GM21390 (cell line): ENCODE measurements at regions not wholly inside any gene's neighbourhood (a gene's known extent, or its start where the extent isn't known, plus 50 kb on each side); places are given as distances from the start of the nearest gene placed in this dataset.

Experiments
- ATAC-seq: cut with Tn5 transposase; IDR thresholded peaks from one replicate; pipeline ENCODE4 v1.9.1; 2021; ENCODE audit not compliant: unreplicated experiment

DNA sequence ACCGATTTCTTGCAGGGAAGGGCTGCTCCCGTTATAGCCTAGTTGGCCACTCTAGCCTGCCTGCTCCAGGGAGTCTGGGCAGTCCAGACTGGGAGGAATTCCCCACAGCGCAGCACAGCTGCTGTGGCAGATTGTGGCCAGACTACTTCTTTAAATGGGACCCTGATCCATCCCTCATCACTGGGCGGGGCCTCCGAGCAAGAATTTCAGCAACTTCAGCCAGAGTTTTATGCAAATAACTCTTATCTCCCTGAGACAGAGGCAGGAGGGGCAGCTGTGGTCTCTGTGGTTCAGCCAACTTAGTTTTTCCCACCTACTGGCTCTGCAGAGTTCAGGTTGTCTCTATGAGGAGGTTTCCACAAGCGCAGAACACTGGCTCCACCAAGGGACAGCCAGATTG is 1583.2 kb downstream of the SUCLG1 start:
- ATAC-seq, result no peak

DNA sequence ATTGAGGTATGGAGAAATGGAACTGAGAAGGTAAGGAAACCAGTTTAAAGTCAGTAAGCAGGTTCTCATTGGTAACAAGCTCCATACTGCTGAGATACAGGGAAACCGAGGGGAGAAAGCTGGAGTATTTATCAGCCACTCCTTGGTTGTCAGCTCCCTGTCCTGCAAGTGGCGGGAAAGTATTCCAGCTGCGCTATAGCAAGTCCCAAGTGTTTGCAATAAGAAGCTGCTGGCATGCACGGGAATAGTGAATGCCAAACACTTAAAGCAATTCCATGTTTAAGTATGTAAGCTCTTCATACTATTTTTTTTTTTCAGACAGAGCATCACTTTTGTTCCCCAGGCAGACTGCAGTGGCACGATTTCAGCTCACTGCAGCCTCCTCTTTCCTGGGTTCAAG is 1601.1 kb downstream of the SUCLG1 start:
- no peak for ATAC-seq

DNA sequence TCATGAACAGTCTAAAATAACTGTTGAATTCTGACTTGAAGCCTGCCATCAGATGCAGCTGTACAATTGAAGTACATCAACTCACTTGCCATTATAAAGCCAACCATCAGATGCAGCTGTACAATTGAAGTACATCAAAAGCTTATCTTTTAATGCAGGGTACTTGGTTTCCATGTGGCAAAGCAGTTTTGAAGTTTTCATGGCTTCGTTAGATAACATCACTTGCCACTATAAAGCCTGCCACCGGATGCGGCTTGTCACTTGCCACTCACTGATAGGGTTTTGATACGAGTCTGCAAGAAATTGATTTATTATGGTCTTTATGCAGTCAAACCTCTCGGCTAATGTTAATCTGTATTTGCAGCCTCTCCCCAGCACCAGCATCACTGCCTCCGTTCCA is 1605.8 kb downstream of the SUCLG1 start:
- no peak for ATAC-seq

DNA sequence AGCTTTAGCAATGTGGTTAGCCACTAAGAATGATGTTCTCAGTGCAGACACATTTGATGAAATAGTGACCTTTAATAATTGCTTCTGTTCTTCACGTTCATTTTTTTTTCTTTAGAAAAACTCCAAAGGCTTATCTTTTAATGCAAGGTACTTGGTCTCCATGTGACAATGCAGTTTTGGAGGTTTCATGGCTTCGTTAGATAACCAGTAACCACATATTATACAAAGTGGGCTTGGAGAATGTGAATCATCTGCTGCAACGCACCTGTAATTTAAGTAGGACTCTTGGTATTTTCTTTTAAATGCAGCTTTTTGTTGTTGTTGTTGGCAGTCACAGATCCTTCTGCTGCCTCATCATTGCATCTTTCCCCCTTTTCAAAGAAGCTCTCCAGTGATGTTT is 1606.3 kb downstream of the SUCLG1 start:
- ATAC-seq, result no peak

DNA sequence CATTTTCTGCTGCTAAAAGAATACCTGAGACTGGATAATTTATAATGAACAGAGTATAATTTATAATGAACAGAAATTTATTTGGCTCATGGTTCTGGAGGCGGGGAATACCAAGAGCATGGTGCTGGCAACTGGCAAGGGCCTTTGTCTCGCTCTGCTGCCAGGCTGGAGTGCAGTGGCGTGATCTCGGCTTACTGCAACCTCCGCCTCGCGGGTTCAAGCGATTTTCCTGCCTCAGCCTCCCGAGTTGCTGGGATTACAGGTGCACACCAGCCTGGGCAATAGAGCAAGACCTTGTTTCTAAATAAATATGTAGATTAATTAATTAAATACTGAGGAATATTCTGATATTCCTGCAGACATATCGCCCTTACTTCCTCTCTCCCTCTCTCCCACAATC is 1610.8 kb downstream of the SUCLG1 start:
- no peak for ATAC-seq

DNA sequence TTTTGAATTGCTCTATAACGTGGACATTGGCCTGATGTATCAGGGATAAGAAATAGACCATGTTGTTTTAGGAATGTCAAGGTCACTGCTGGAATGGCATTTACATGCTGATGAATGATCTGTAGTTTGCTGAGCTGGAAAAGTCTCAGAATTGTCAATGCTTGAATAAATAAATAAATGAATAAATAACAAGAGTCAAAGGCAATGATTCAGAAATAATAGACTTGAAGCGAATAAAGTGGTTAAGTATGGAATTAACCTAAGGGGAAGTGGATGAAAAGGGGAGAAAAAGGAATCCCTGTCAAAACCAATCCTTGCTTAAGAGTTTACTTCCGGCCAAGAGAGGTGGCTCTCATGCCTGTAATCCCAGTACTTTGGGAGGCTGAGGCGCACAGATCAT is 1620.0 kb downstream of the SUCLG1 start:
- no peak for ATAC-seq

DNA sequence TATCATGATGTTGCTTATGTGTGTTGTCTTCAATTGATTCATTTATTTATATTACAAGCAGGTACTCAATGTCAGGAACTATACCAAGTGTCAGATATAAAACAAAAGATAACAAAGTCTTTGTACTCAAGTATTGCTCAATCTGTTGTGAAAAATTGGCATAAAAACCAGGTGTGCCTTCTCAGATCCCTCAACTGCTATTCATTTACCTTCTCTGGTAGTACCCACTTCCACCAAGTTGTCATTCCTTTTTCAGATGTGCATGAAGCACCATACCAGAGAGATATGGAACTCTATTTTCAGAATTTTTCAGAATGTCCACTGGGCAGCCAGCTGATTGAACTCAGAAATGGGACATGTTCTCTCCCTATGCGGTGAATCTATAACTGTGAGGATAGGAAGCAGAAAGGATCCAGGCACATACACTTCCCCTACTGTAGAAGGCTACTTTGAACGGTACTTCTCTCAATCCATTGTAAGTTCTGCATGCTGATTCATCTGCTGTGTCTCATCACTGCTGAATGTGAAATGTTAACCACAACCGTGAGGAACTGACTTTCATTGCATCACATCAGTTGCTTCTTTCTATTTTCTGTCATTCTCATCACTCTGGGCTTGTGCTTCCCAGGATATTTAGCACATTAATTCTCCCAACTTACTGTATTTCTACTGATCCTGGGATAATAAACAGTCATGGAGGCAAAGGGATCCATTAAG is 1621.3 kb downstream of the SUCLG1 start:
- ATAC-seq, result no peak

DNA sequence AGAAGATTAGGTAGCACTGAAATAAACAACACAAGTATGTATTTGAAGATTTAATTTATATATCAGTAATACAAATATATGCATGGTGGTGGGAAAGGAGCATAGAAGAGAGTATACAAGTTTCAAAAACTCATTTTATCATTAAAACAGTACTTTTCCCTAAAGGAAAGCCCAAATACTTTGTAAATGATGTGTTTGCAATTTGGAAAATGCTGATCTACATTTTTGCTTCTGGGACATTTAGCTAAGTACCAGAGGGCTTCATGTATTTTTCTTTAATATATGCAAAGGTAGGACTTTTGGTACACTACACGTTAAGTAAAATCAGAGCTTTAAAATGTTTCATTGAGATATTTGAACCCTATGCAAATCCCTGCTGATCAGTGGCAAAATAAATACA is 1624.2 kb downstream of the SUCLG1 start:
- ATAC-seq, result no peak

DNA sequence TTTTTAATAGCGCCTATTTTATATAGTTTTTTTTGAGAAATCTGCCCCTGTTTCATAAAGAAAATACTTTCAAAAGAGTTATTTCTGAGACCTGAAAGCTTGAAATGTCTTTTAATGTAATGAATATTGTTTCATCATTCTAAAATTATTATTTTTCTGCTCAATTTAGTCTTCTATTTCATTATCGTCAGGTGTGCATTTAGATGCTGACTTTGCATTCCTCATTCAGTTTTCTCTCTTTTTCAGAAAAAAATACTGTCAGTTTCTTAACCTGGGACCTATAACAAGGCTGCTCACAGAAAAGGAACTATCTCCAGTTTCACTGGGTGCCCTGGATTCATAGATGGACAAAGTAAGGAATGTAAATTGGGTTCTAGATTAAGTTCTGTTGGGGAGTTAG is 1631.7 kb downstream of the SUCLG1 start:
- no peak for ATAC-seq

DNA sequence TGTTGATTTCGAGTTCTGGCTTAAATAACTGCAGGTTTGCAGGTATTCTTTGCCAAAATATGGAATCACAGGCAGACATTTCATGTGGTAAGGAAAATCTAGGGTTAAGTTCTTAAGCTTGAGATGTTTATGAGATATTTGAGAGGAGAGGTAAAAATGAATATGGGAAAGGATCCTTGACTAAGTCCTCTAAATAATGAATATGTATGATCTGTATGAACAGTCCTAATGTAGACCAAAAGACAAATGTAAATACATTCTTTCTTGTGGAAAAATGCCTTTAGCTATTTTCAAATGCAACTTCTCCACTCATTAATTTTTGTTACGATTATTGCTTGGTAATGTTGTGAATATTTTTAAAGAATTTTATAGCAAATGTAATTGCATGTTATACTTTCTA is 1632.6 kb downstream of the SUCLG1 start:
- no peak for ATAC-seq

DNA sequence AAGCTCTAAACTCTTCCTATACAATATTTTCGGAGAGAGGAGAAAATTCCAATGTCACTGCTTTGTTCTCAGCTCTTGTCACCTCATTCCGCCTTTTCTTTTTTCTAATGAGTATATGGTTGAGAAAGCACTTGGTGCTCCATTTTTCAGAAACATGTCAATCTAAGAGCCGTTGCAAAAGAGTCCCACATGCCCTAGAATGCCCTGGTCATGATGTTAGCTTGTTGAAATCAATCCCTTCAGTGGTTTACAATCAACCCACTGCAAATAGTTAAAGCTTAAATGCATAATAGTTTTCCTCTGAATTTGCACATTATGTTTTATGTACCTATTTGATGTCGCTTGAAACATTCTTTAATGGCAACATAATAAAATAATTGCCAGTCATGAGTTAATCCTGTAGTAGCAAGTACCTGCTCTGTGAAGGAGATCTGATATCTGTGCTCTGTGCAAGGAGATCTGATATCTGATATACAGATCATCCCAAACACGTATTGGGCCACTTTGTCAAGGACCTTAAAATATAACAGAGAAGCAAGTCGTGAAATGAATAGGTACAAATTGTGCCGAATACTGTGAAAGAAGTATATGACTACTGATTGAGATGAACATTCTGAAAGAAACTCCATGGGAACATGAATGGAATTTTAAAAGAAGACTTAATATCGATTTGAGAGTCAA is 1633.5 kb downstream of the SUCLG1 start:
- ATAC-seq, result no peak

DNA sequence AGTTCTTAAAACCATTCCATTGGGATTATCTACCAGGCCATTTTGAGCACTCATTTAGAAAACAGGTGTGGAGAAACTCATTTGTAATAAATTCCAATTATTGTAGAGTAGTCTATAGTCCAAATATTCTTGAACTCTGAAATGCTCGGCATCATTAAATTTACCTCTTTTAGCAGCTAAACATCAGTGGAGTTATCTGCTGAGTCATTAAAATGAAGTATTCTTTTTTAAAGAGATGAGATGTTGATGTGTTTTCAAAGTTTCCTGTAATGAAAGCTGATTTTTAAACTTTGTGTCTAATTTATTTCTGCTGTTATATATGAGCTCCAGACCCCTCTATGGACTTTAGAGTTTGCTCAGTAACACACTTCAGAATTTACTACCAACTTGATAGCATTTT is 1635.2 kb downstream of the SUCLG1 start:
- ATAC-seq, result no peak

DNA sequence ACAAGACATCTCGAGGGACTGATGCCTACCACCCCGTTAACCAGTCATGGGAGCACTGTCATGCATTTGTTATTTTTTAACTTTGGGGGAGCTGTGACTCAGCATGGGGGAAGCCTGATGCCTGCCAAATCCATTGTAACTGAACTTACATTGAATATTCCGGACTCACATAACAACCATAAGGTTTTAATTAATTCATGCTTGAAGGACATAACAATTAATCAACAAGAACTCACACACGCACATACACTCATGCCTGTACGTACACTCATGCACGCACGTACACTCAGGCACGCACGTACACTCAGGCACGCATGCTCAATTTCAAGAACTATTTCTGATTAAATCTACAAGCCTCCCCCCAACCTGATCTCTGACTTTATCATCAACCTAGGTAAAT is 1639.1 kb downstream of the SUCLG1 start:
- ATAC-seq, result no peak

DNA sequence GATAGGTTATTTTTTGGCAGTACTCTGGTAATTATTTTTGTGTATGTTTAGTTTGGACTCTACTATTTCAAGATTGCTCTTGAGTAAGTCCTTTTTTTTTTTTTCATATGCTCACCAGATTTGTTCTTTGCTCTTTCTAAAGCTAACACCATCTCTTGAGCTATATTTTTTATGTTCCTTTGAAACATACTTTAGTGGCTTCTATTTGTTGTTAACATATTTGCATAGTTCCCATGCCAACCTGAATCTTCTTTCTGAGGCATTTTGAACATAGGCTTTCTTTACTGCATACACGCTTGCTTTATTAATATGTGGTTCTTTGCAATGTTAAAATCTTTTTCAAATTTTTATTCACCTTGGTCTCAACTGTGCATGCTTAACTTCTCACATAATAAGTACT is 1644.9 kb downstream of the SUCLG1 start:
- no peak for ATAC-seq

DNA sequence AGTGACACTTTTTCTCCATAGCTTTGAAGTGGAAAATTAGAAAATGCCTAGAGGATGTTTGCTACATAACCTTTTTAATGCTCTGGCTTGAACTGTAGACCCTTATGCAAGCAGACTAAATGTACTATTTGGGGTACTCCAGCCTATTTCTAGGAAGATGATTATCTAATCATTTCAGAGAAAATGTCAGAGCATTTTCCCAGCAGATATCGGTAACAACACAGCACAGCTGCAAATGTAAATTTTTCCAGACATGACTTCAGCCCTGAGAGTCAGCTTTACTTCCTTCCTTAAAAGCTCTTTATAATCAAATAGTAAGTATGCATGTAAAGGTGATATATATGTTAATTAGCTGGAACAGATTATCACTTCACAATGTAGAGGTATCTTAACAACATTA is 1647.1 kb downstream of the SUCLG1 start:
- no peak for ATAC-seq

DNA sequence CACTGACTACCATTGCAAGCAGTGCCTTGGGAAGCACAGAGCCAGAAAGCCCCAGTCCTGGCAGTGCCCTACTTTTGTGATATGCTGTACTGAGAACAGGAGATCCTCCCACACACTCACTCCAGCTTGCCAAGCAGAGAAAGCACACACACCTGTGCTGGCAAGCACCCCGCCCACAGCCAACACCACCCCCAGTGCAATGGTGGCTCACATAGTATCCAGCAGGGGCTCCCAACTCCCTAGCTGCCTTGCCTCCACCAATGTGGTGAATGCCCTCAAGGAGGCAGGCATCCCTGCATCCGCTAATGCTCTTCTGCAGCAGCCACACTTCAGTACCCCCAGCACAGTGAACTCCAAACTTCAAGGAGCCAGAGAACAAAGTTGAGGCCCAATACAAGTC is 1655.8 kb downstream of the SUCLG1 start:
- ATAC-seq, result no peak

DNA sequence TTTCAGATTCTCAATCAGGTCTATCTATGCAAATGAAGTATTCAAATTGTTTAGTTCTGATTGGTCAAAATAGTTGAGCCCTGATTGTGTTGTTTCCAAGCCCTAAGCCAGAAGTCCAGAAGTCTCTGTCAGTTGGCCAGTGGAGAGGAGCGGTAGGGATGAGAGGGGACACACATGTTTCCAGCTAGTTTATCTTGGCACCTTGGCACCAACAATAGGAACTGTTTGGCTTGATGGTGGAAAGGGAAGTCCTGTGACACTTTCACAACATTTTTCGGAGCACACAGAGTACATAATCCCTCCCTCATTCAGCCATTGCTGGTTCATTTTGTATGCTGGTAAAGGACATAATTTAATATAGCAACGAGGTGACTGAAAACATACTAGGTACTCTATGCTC is 1661.6 kb downstream of the SUCLG1 start:
- ATAC-seq, result no peak

DNA sequence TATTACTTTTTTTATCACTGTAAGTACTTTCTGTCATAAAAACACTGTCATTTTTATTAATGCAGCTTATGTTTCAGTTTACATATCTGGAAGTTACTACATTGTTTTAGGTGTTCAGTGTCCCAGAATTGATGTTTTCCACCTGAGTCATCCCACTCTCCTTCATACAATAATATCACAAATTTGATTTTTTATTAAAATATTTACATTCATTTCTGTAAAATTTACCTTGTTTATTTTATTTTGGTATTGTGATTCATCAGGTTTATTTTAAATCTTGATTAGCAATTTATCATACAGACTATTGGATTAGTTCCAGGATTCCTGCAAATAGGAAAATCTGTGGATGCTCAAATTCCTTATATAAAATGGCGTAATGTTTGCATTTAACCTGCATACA is 1662.9 kb downstream of the SUCLG1 start:
- ATAC-seq, result no peak

DNA sequence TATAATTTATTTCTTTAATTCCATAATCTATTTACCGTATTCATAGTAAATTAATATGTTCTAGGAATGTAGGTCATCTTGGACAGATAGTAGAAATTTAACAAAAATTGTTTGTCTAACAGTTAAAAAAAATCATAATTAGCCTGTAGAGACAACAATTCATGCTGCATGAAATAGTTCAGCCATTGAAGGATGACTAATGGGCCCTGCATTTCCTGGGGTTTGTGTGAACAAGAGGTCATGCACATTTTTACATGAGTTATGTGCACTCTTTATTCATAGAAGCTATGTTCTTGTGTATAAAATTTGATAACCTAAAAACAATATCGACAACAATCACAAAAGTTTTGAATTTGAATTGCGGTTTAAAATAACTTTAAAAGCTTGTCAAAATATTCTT is 1663.6 kb downstream of the SUCLG1 start:
- no peak for ATAC-seq

DNA sequence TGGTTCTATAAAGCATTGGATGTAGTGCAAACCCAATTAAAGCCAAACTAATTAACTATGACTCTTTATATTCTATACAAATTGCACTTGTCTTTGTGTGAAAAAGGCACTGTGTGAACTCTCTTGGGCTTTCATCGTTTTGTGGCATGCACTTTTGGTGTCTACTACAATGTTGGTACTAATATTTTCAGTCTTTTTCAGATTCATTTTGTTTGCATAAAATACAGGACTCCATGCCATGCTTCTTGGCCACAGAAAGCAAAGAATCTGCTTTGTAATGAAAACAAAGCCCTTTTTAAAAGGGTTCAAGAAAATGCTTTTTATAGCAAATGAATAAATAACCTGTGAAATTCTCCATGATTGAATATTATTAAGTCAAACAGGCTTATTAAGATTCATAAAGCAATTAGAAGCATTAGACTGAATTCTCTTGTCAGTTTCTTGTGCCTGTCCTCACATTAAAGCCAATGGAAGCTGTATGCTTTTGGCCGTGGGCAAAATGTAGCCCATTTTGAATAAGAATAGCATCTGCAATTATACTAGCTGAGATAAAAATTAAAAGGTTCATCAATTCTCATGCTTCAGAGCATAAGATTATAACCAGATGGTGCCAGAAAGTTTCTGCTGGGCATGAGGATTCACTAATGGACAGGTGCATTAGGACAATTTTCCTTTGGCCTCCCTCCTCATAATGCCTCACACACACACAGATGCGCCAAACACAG is 1665.2 kb downstream of the SUCLG1 start:
- no peak for ATAC-seq

DNA sequence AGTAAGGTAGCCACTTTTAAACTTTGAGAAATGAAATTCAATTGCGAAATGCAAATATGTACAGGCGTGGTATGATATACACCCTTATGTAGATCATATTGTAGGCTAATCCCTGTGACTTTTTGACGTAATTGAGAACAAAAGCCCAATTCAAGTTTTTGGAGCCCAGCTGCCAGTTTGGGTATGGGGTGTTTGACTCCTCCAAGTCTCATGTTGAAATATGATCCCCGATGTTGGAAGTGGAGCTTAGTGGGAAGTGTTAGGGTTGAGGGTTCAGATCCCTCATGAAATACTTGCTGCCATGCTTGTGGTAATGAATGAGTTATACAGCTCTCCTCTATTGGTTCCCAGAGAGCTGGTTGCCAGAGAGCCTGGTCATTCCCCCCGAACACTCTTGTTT is 1666.8 kb downstream of the SUCLG1 start:
- ATAC-seq, result no peak
